Sigmoid colon (tissue), 6 donors: ENCODE measurements at regions not wholly inside any gene's neighbourhood (a gene's known extent, or its start where the extent isn't known, plus 50 kb on each side); places are given as distances from the start of the nearest gene placed in this dataset.

Experiments used
- DNase-seq: peaks from one replicate; pipeline ENCODE4 v3.0.0-alpha.2; 2019
- H3K27ac ChIP-seq, 4 donors: fragments of 200-600 bp; sonication (generic); one replicate each; pipeline ENCODE4 v1.5.1; 2016 to 2019; ENCODE audit warnings: mild to moderate bottlenecking in 1 of 4
- H3K27me3 ChIP-seq, 3 donors: fragments of 200-600 bp; sonication (generic); one replicate each; pipeline ENCODE4 v1.5.1; 2019; ENCODE audit warnings: mild to moderate bottlenecking in 1 of 3
- H3K36me3 ChIP-seq, 4 donors: fragments of 200-600 bp; sonication (generic); one replicate each; pipeline ENCODE4 v1.5.1; 2016 to 2019
- H3K4me1 ChIP-seq, 4 donors: fragments of 200-600 bp; sonication (generic); one replicate each; pipeline ENCODE4 v1.5.1; 2017 to 2019
- H3K4me3 ChIP-seq, 4 donors: fragments of 200-600 bp; sonication (generic); one replicate each; pipeline ENCODE4 v1.5.1; 2017 to 2019; ENCODE audit warnings: mild to moderate bottlenecking in 2 of 4, moderate library complexity in 1 of 4
- H3K9me3 ChIP-seq, 4 donors: fragments of 200-600 bp in 3 of 4; sonication (generic) in 3 of 4; one replicate each; pipeline versions ENCODE4 v1.5.1 to v1.6.1; 2013 to 2019
- EP300 ChIP-seq, 4 donors: sonication (generic); formaldehyde crosslinking; IDR thresholded peaks; one replicate each; pipeline ENCODE4 v1.6.1; 2017; ENCODE audit warnings: antibody characterized with exemption in 4 of 4
- POLR2A ChIP-seq, 2 donors: fragments of 450-650 bp; IDR thresholded peaks; one replicate each; pipeline ENCODE4 v1.6.1; 2016; ENCODE audit warnings: antibody characterized with exemption in 2 of 2, mild to moderate bottlenecking in 2 of 2, moderate library complexity in 2 of 2
- POLR2AphosphoS5 ChIP-seq, 4 donors: sonication (generic); formaldehyde crosslinking; IDR thresholded peaks; one replicate each; pipeline ENCODE4 v1.6.1; 2017; ENCODE audit warnings: antibody characterized with exemption in 4 of 4
- WGBS, 2 donors: extraction: QIAGEN DNeasy Blood & Tissue Kit; methylation state at CpG; one replicate each; pipeline ENCODE4 v1.1.7; 2013; 5-methylcytosine and 5-hydroxymethylcytosine counted together
- intact Hi-C: fragments of 100-400 bp; cut with DNase I; formaldehyde crosslinking; loops from one replicate; pipeline ENCODE4 v1.15.1; 2023
- TF ChIP-seq, protein P1 (sequence below), 4 experiments: fragments of 450-650 bp in 3 of 4; fragments of 200-600 bp in 1 of 4; IDR thresholded peaks; one replicate each; pipeline ENCODE4 v1.5.1; 2016 to 2019; ENCODE audit warnings: antibody characterized with exemption in 4 of 4, mild to moderate bottlenecking in 3 of 4, moderate library complexity in 2 of 4
- donor health status: healthy with polysubstance abuse.
- donor health status: healthy.

- 12 to 40% methylated on average over 4 of the region's 4 CpGs for WGBS, 2 donors
- no peaks in the 10 kb centered on the region for H3K27me3 ChIP-seq
- H3K4me1 ChIP-seq: no peaks in the 10 kb centered on the region
- intact Hi-C loops: no loop called here
- DNase-seq: no peak
- H3K36me3 ChIP-seq: no peaks in the 10 kb centered on the region
- TF ChIP-seq EP300 (IDR thresholded peaks at IDR 0.05): no peak
- TF ChIP-seq, protein P1, sequence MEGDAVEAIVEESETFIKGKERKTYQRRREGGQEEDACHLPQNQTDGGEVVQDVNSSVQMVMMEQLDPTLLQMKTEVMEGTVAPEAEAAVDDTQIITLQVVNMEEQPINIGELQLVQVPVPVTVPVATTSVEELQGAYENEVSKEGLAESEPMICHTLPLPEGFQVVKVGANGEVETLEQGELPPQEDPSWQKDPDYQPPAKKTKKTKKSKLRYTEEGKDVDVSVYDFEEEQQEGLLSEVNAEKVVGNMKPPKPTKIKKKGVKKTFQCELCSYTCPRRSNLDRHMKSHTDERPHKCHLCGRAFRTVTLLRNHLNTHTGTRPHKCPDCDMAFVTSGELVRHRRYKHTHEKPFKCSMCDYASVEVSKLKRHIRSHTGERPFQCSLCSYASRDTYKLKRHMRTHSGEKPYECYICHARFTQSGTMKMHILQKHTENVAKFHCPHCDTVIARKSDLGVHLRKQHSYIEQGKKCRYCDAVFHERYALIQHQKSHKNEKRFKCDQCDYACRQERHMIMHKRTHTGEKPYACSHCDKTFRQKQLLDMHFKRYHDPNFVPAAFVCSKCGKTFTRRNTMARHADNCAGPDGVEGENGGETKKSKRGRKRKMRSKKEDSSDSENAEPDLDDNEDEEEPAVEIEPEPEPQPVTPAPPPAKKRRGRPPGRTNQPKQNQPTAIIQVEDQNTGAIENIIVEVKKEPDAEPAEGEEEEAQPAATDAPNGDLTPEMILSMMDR (IDR thresholded peaks at IDR 0.05): no peak
- H3K9me3 ChIP-seq: no peaks in the 10 kb centered on the region
- no peak overlapping the region for H3K27ac ChIP-seq
- H3K4me3 ChIP-seq: no peak overlapping the region
Observed at GRCh38 chr2:108129636-108130035, 110.1 kb upstream of the SULT1C3 start.

DNA sequence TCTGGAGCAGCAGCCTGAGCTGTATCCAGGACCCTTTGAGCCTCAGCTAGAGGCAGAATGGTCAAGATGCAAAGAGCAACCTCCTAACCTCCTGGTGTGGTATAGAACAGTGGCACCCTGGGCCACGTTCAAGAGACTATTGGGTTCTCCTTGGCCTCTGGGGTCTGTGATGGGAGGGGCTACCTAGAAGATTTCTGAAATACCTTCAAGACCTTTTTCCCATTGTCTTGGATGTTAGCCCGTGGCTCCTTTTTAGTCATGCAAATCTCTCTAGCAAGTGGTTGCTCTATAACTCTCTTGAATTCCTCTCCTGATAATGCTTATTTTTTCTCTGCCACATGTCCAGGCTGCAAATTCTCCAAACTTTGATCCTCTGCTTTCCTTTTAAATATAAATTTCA lies 106.3 kb upstream of the SULT1C3 start:
- Histone ChIP-seq H3K36me3 (no peaks in the 10 kb centered on the region), H3K4me1 (no peaks in the 10 kb centered on the region), H3K9me3 (no peaks in the 10 kb centered on the region), H3K27ac (no peak overlapping the region), H3K4me3 (no peak overlapping the region), H3K27me3 (no peaks in the 10 kb centered on the region)
- WGBS, 2 donors: 72 to 76% methylated on average over 2 of the region's 2 CpGs
- TF ChIP-seq POLR2AphosphoS5 (IDR thresholded peaks at IDR 0.05) (no peak), EP300 (IDR thresholded peaks at IDR 0.05) (no peak)
- TF ChIP-seq, protein P1 (IDR thresholded peaks at IDR 0.05): no peak
- intact Hi-C loops: no loop called here
- no peak for DNase-seq

DNA sequence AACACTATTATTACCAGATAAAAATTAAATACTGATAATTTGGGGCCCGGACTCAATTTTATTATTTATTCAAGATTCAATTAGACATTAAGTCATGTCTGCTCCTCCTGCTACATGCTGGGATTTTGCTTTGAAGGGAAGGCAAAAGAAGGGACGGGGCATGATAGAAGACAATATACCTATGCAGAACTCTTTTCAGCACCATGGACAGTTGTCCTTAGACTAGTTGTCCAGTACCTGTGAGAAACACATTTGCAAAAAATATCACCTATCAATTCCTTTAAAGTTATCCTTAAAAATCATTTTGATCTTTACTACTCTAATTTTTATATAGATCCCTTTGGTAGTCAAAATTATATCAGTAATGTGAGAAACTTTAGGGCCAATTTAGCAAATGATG lies 100.2 kb upstream of the SULT1C3 start:
- WGBS, 2 donors: 33 to 62% methylated on average over 2 of the region's 2 CpGs
- Histone ChIP-seq H3K27ac (no peak overlapping the region), H3K36me3 (no peaks in the 10 kb centered on the region), H3K4me3 (no peak overlapping the region), H3K4me1 (no peaks in the 10 kb centered on the region), H3K9me3 (no peaks in the 10 kb centered on the region), H3K27me3 (no peaks in the 10 kb centered on the region)
- no peak for DNase-seq
- TF ChIP-seq POLR2A (IDR thresholded peaks at IDR 0.05): no peak
- TF ChIP-seq, protein P1 (IDR thresholded peaks at IDR 0.05): no peak
- no peak for TF ChIP-seq EP300 (IDR thresholded peaks at IDR 0.05)
- TF ChIP-seq POLR2AphosphoS5 (IDR thresholded peaks at IDR 0.05): no peak
- intact Hi-C loops: no loop called here

- H3K27ac ChIP-seq: no peak overlapping the region
- 77 to 80% methylated on average over 2 of the region's 2 CpGs for WGBS, 2 donors
- H3K4me3 ChIP-seq: no peak overlapping the region
- DNase-seq: no peak
- no peaks in the 10 kb centered on the region for H3K36me3 ChIP-seq
- TF ChIP-seq EP300 (IDR thresholded peaks at IDR 0.05): no peak
- no peak for TF ChIP-seq POLR2AphosphoS5 (IDR thresholded peaks at IDR 0.05)
- TF ChIP-seq, protein P1 (IDR thresholded peaks at IDR 0.05): no peak
- no peak for TF ChIP-seq POLR2A (IDR thresholded peaks at IDR 0.05)
- H3K27me3 ChIP-seq: no peaks in the 10 kb centered on the region
- intact Hi-C loops: no loop called here
- H3K9me3 ChIP-seq: no peaks in the 10 kb centered on the region
- H3K4me1 ChIP-seq: no peaks in the 10 kb centered on the region
Observed at GRCh38 chr2:108145557-108146326, 94.0 kb upstream of the SULT1C3 start.

GRCh38 chr2:108148555-108148954 lies 91.2 kb upstream of the SULT1C3 start:
- H3K27ac ChIP-seq: no peak overlapping the region
- H3K27me3 ChIP-seq: no peaks in the 10 kb centered on the region
- H3K4me1 ChIP-seq: no peaks in the 10 kb centered on the region
- no peak for TF ChIP-seq POLR2AphosphoS5 (IDR thresholded peaks at IDR 0.05)
- intact Hi-C loops: no loop called here
- H3K36me3 ChIP-seq: no peaks in the 10 kb centered on the region
- H3K4me3 ChIP-seq: no peak overlapping the region
- 85 to 87% methylated on average over 6 of the region's 6 CpGs for WGBS, 2 donors
- DNase-seq: no peak
- H3K9me3 ChIP-seq: no peaks in the 10 kb centered on the region
